Activated T-cell treated with anti-CD3 and anti-CD28 coated beads, Interleukin-2, amount 50 U/mL, for 24 hours (primary cell): ENCODE measurements at regions not wholly inside any gene's neighbourhood (a gene's known extent, or its start where the extent isn't known, plus 50 kb on each side); places are given as distances from the start of the nearest gene placed in this dataset.
A peak's percentile ranks its signal among the peaks of the same experiment; 100 is the strongest.

Source experiments
- DNase-seq: peaks from one replicate; pipeline ENCODE4 v3.0.0-alpha.2; 2020
- H3K27ac Mint-ChIP-seq: 2 replicates; pipeline ENCODE4 v1.8.0; 2020; ENCODE audit warnings: mild to moderate bottlenecking, mixed read lengths
- H3K27me3 Mint-ChIP-seq: 2 replicates; pipeline ENCODE4 v1.8.0; 2020; ENCODE audit warnings: mixed read lengths
- H3K36me3 Mint-ChIP-seq: 2 replicates; pipeline ENCODE4 v1.8.0; 2020; ENCODE audit warnings: low read depth, mixed read lengths
- H3K4me1 Mint-ChIP-seq: 2 replicates; pipeline ENCODE4 v1.8.0; 2020; ENCODE audit warnings: low read depth, mixed read lengths
- H3K4me3 Mint-ChIP-seq: 2 replicates; pipeline ENCODE4 v1.8.0; 2020; ENCODE audit warnings: mild to moderate bottlenecking, moderate library complexity, mixed read lengths
- H3K9me3 Mint-ChIP-seq: 2 replicates; pipeline ENCODE4 v1.8.0; 2020; ENCODE audit warnings: mixed read lengths

DNA sequence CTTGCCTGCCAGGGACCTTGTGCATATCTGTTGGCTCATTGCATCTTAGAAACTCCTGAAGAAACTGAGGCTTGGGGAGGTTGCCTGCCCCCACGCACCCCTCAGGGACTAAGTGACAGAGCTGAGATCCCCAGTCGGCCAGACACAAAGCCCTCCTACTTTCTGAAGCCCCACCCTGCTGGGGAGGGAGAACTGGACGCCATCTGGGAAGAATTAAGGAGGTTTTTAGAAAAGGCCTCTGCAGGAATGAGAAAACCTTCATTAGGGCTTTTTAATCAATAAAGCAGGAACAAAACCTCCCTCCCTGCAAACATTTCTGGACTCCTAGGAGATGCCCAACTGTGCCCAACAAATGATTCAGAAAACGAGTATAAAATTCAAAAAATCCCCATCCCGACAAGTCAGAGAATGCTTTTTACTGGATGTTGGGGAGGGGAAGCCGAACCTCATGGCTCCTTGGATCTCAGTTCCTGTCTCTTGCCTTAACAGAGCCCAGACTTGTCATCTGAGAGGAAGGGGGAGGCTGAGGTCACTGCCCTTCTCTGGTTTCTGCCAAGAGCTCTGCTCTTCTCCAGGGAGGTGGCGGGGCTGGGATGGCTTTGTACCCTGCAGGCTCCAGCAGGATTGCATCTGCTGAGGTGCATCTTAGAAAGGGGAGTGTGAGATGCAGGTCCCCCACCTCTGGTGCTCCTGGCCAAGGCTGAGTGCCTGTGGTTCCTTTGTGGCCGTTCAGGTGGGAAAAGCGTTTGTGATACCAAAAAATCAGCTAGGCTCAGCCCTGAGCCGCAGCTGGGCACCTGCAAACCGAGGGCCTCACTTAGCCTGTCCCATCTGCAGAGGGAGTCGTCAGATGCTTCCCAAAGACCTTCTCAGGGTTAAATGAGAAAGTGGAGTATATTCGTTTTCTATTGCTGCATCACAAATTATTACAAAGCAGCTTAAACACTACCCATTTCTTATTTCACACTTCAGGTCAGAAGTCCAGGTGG is 142.4 kb downstream of the ZFP36L2 start:
- Mint-ChIP-seq H3K9me3 (no peaks in the 10 kb centered on the region), H3K27me3 (no peaks in the 10 kb centered on the region), H3K27ac (no peak overlapping the region), H3K4me3 (no peak overlapping the region), H3K36me3 (no peaks in the 10 kb centered on the region), H3K4me1 (peaks cover 10% of the 10 kb centered on the region)
- no peak for DNase-seq

- Mint-ChIP-seq H3K4me1 (peaks cover 10% of the 10 kb centered on the region), H3K27me3 (no peaks in the 10 kb centered on the region), H3K36me3 (no peaks in the 10 kb centered on the region), H3K9me3 (no peaks in the 10 kb centered on the region), H3K27ac (peak overlapping the region; percentile 65), H3K4me3 (no peak overlapping the region)
- DNase-seq = no peak
Measured at GRCh38 chr2:43082903-43083677, 143.3 kb downstream of the ZFP36L2 start.

DNA sequence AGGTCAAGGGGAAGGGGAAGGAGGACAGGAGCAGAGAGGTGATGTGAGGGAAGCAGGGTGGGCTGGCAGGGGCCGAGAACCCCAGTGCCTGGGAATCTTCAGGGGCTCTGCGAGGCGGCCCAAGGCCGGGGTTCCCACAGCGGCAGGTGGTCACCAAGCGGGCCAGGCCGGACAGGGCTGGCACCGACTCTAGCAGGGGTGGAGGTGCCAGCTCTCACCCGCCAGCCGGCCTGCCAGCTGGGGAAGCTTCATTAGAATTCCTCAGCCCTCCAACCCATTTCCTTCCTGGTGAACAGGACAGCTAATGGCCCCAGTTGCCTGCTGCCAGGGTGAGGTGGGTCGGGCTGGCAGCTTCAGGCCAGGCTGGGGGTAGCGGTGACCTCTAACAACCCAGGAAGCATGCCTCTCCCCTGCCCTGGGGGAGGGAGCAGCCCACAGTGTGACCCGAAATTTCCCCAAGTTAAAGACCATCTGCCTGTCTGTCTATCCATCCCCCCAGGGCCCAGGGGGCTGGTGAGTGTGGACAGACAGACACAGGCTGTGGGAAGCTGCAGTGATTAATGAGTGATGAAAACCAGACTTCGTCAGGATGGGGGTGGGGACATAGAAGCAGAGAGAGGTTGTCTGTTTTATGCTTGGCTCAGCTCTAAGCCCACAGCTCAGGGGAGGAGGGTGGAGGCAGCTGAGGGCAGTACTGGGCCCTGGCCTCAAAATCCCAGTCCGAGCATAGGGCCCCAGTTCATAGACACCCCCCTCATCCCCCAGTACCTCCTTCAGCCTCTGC is 144.1 kb downstream of the ZFP36L2 start:
- peaks cover 10% of the 10 kb centered on the region for H3K4me1 Mint-ChIP-seq

DNA sequence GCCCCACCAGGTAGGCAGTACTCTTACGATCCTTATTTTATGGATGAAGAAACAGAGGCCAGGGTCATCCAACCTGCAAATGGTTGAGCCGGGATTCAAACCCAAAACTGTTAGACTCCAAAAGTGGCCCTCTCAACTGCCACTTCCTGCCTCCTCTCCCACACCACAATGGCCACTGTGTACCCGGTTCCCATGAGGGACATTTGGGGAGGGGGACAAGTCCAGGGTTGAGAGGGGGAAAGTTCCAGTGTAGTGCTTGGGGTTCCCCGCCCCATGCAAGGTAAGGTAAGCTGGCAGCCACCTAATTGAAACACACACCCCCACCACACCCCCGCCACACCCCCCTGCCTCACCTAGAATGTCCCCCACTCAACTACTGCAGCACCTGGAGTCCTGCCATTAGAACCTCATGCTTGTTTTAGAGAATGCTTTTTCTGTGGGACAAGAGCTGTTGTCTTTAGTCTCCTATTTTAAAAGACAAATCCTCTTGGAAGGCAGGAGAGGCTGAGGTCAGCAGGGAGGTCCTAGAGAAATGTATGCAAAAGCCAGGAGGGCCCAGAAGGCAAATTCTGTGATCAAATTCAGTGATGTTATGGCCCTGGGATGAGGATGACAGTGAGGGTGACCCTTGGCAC is 145.2 kb downstream of the ZFP36L2 start:
- Mint-ChIP-seq H3K27me3 (no peaks in the 10 kb centered on the region), H3K36me3 (no peaks in the 10 kb centered on the region), H3K9me3 (no peaks in the 10 kb centered on the region), H3K4me3 (no peak overlapping the region), H3K4me1 (peaks cover 10% of the 10 kb centered on the region), H3K27ac (no peak overlapping the region)
- DNase-seq = no peak

More for the DNA sequence above, 144.1 kb downstream of the ZFP36L2 start:
- Mint-ChIP-seq H3K27ac (no peak overlapping the region), H3K4me3 (no peak overlapping the region), H3K36me3 (no peaks in the 10 kb centered on the region), H3K9me3 (no peaks in the 10 kb centered on the region), H3K27me3 (no peaks in the 10 kb centered on the region)
- DNase-seq = no peak

GRCh38 chr2:43080571-43081021 is 145.8 kb downstream of the ZFP36L2 start:
- no peak overlapping the region for H3K4me3 Mint-ChIP-seq
- H3K27ac Mint-ChIP-seq = no peak overlapping the region
- no peak for DNase-seq
- H3K9me3 Mint-ChIP-seq = no peaks in the 10 kb centered on the region
- H3K4me1 Mint-ChIP-seq = peaks cover 10% of the 10 kb centered on the region
- H3K36me3 Mint-ChIP-seq = no peaks in the 10 kb centered on the region
- no peaks in the 10 kb centered on the region for H3K27me3 Mint-ChIP-seq

- Mint-ChIP-seq H3K9me3 (no peaks in the 10 kb centered on the region), H3K27ac (no peak overlapping the region), H3K4me1 (peaks cover 3% of the 10 kb centered on the region), H3K4me3 (no peak overlapping the region), H3K27me3 (no peaks in the 10 kb centered on the region), H3K36me3 (no peaks in the 10 kb centered on the region)
- no peak for DNase-seq
Measured at GRCh38 chr2:43078781-43079755, 147.3 kb downstream of the ZFP36L2 start.

- DNase-seq = no peak
- Mint-ChIP-seq H3K4me3 (no peak overlapping the region), H3K9me3 (no peaks in the 10 kb centered on the region), H3K4me1 (peaks cover 3% of the 10 kb centered on the region), H3K27me3 (no peaks in the 10 kb centered on the region), H3K36me3 (no peaks in the 10 kb centered on the region), H3K27ac (no peak overlapping the region)
Measured at GRCh38 chr2:43078301-43078700, 148.1 kb downstream of the ZFP36L2 start.

- Mint-ChIP-seq H3K36me3 (no peaks in the 10 kb centered on the region), H3K4me3 (no peak overlapping the region), H3K9me3 (no peaks in the 10 kb centered on the region), H3K27me3 (no peaks in the 10 kb centered on the region), H3K27ac (no peak overlapping the region), H3K4me1 (peaks cover 3% of the 10 kb centered on the region)
- no peak for DNase-seq
Measured at GRCh38 chr2:43077876-43078275, 148.5 kb downstream of the ZFP36L2 start.

- Mint-ChIP-seq H3K9me3 (no peaks in the 10 kb centered on the region), H3K27me3 (no peaks in the 10 kb centered on the region), H3K4me1 (peaks cover 3% of the 10 kb centered on the region), H3K27ac (no peak overlapping the region), H3K4me3 (no peak overlapping the region), H3K36me3 (no peaks in the 10 kb centered on the region)
- no peak for DNase-seq
Measured at GRCh38 chr2:43076676-43077075, 149.7 kb downstream of the ZFP36L2 start.

DNA sequence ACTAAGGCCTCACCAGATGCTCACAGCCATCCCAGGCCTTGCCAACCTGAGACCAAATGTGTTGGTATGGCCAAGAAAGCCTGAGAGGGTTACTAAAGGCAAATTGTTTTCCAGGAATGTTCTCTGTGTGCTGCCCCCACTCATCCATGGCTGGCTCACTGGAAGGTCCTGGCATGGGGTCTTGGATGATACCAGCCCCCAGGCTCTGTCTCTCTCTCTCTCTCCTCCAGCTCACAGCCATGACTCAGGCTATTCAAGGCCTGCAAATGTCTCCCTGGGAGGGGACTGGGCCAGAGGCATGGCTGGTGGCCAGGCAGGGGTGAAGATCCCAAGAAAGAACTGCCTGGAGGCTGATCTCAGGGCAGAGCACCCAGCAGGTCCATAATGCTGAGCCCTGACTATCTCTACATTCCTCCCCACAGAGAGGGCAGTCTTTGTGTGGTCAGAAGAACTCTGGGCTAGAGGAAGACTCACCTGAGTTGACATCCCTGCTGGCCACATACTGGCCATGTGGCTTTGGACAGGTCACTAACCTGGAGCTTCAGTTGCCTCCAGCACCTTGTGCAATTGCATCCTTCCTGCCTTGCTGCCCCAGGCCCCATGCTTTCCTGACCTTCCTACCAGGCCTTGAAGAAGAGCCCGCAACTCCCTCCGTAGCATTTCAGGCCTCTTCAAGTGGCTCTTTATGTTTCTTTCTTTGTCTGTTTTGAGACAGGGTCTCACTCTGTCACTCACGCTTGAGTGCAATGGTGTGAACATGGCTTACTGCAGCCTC is 150.4 kb downstream of the ZFP36L2 start:
- Mint-ChIP-seq H3K27me3 (no peaks in the 10 kb centered on the region), H3K9me3 (no peaks in the 10 kb centered on the region), H3K4me1 (peaks cover 3% of the 10 kb centered on the region), H3K27ac (no peak overlapping the region), H3K4me3 (no peak overlapping the region), H3K36me3 (no peaks in the 10 kb centered on the region)
- DNase-seq = no peak

DNA sequence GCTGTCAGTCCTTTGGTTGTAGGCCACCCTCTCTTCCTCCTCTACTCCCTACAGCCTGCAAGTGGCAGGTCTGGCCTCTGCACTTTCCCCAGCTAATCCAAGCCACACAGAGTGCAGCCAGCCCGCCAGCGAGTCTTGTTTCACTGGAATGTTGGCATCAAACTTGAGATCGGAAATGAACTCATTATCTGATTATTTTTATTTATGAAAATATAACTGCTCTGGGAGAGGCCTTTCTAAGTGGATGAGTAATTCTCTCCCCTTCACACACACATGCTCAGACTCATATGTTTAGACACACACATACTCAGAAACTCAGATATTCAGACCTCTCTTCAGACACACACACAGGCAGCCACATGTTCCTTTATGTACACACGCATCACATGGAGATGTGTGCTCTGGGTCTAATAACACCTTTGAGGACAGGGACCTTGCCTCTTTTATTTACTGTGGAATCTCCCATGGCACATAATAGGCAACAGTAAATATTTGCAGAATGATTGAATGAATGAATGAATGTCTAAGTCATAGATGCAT is 151.3 kb downstream of the ZFP36L2 start:
- Mint-ChIP-seq H3K36me3 (no peaks in the 10 kb centered on the region), H3K4me1 (peaks cover under 1% of the 10 kb centered on the region), H3K4me3 (no peak overlapping the region), H3K27me3 (no peaks in the 10 kb centered on the region), H3K27ac (no peak overlapping the region), H3K9me3 (no peaks in the 10 kb centered on the region)
- DNase-seq = no peak

DNA sequence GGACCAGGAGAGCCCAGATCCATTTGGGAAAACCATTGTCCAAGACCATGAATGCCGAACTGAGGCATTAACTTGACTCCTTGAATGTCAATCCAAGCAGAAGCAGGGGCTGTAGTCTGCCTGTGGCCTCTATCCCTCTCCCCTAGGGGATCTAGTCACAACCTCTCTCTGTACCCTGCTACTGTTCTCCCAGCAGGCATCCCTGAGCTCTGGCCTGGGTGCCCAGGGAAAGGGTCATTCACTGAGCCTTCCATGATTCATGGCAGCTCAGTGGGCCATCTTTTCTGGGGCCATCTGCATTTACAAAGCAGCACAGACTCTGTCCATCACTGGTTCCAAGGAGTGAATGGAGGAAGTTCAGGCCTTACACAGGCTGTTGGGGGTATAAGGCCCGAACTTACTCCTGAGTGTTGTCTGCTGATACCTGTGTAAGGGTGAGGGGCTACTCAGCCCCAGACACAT is 151.8 kb downstream of the ZFP36L2 start:
- H3K27me3 Mint-ChIP-seq = no peaks in the 10 kb centered on the region
- no peaks in the 10 kb centered on the region for H3K9me3 Mint-ChIP-seq
- H3K27ac Mint-ChIP-seq = no peak overlapping the region
- no peak for DNase-seq
- no peaks in the 10 kb centered on the region for H3K36me3 Mint-ChIP-seq
- H3K4me3 Mint-ChIP-seq = no peak overlapping the region
- no peaks in the 10 kb centered on the region for H3K4me1 Mint-ChIP-seq
